Mesenchymal stem cell (in vitro differentiated cells and primary cell): ENCODE measurements at regions not wholly inside any gene's neighbourhood (a gene's known extent, or its start where the extent isn't known, plus 50 kb on each side); places are given as distances from the start of the nearest gene placed in this dataset.

ENCODE experiments used
- DNase-seq: peaks from one replicate; pipeline ENCODE4 v3.0.0-alpha.2; 2013
- H2AFZ ChIP-seq: one replicate; pipeline ENCODE4 v1.6.1; 2013; ENCODE audit warnings: low read depth, mild to moderate bottlenecking, control low read depth, inconsistent platforms, low read length, moderate library complexity
- H2AK5ac ChIP-seq: 2 replicates; pipeline ENCODE4 v1.6.1; 2013; ENCODE audit warnings: low read length, moderate library complexity, mild to moderate bottlenecking, inconsistent platforms; ENCODE audit not compliant: severe bottlenecking
- H2BK120ac ChIP-seq: one replicate; pipeline ENCODE4 v1.6.1; 2013; ENCODE audit warnings: low read depth, mild to moderate bottlenecking, inconsistent platforms, low read length, moderate library complexity
- H2BK12ac ChIP-seq, 2 experiments: one replicate each; pipeline ENCODE4 v1.6.1; 2013; ENCODE audit warnings: inconsistent platforms in 2 of 2, low read length in 2 of 2, mild to moderate bottlenecking in 2 of 2, moderate library complexity in 2 of 2, control low read depth in 1 of 2
- H2BK15ac ChIP-seq: one replicate; pipeline ENCODE4 v1.6.1; 2013; ENCODE audit warnings: mild to moderate bottlenecking, low read depth, inconsistent platforms; ENCODE audit not compliant: poor library complexity, severe bottlenecking
- H2BK5ac ChIP-seq: 2 replicates; pipeline ENCODE4 v1.6.1; 2013; ENCODE audit warnings: low read depth, mild to moderate bottlenecking, low read length, control low read depth, inconsistent platforms; ENCODE audit not compliant: poor library complexity, severe bottlenecking
- H3K14ac ChIP-seq, 2 experiments: one replicate each; pipeline ENCODE4 v1.6.1; 2013; ENCODE audit warnings: inconsistent platforms in 2 of 2, low read length in 2 of 2, control low read depth in 1 of 2, mild to moderate bottlenecking in 1 of 2, moderate library complexity in 1 of 2
- H3K18ac ChIP-seq, 2 experiments: one replicate each; pipeline ENCODE4 v1.6.1; 2013; ENCODE audit warnings: inconsistent platforms in 2 of 2, low read length in 2 of 2, control low read depth in 1 of 2, low read depth in 1 of 2, mild to moderate bottlenecking in 1 of 2
- H3K23ac ChIP-seq, 2 experiments: one replicate each; pipeline ENCODE4 v1.6.1; 2013; ENCODE audit warnings: inconsistent platforms in 2 of 2, low read length in 2 of 2, mild to moderate bottlenecking in 2 of 2, moderate library complexity in 2 of 2, control low read depth in 1 of 2
- H3K27ac ChIP-seq: 2 replicates; pipeline ENCODE4 v1.5.1; 2013; ENCODE audit warnings: mild to moderate bottlenecking, moderate library complexity, low read length, control low read depth, inconsistent platforms; ENCODE audit not compliant: poor library complexity, severe bottlenecking
- H3K27me3 ChIP-seq, 2 experiments: 2 replicates each; pipeline versions ENCODE4 v1.6.1 to v1.7.0; 2013; ENCODE audit warnings: low read length in 2 of 2, mild to moderate bottlenecking in 2 of 2, moderate library complexity in 2 of 2, control low read depth in 1 of 2, inconsistent platforms in 1 of 2; ENCODE audit not compliant: control insufficient read depth in 1 of 2, insufficient read depth in 1 of 2
- H3K36me3 ChIP-seq, 2 experiments: 2 replicates each; pipeline versions ENCODE4 v1.6.1 to v1.7.0; 2013; ENCODE audit warnings: low read length in 2 of 2, control low read depth in 1 of 2, inconsistent platforms in 1 of 2, low read depth in 1 of 2, mild to moderate bottlenecking in 1 of 2; ENCODE audit not compliant: insufficient read depth in 2 of 2, control insufficient read depth in 1 of 2
- H3K4ac ChIP-seq, 2 experiments: one replicate each; pipeline ENCODE4 v1.6.1; 2013; ENCODE audit warnings: inconsistent platforms in 2 of 2, low read length in 2 of 2, mild to moderate bottlenecking in 2 of 2, moderate library complexity in 2 of 2, control low read depth in 1 of 2, low read depth in 1 of 2
- H3K4me1 ChIP-seq: 2 replicates; pipeline ENCODE4 v1.6.1; 2013; ENCODE audit warnings: low read depth, low read length, control low read depth; ENCODE audit not compliant: control insufficient read depth, insufficient read depth
- H3K4me2 ChIP-seq: 2 replicates; pipeline ENCODE4 v1.6.1; 2013; ENCODE audit warnings: low read length, mild to moderate bottlenecking, inconsistent platforms; ENCODE audit not compliant: poor library complexity, severe bottlenecking
- H3K4me3 ChIP-seq, 2 experiments: 2 replicates each; pipeline versions ENCODE4 v1.5.1 to v1.7.0; 2013; ENCODE audit warnings: low read length in 2 of 2, mild to moderate bottlenecking in 2 of 2, control low read depth in 1 of 2, low read depth in 1 of 2; ENCODE audit not compliant: insufficient read depth in 1 of 2
- H3K79me1 ChIP-seq: replicated peaks from 2 replicates; pipeline ENCODE4 v1.6.1; 2013; ENCODE audit warnings: mild to moderate bottlenecking, control low read depth, low read length, inconsistent platforms; ENCODE audit not compliant: poor library complexity, severe bottlenecking
- H3K9ac ChIP-seq: 2 replicates; pipeline ENCODE4 v1.7.0; 2013; ENCODE audit warnings: mild to moderate bottlenecking, low read length, moderate library complexity
- H3K9me3 ChIP-seq: 2 replicates; pipeline ENCODE4 v1.7.0; 2013; ENCODE audit warnings: mild to moderate bottlenecking, low read length; ENCODE audit not compliant: control insufficient read depth
- H4K8ac ChIP-seq: one replicate; pipeline ENCODE4 v1.6.1; 2013; ENCODE audit warnings: inconsistent platforms, mild to moderate bottlenecking, low read length, moderate library complexity
- H4K91ac ChIP-seq: one replicate; pipeline ENCODE4 v1.6.1; 2013; ENCODE audit warnings: mild to moderate bottlenecking, low read length, inconsistent platforms
- whole genome bisulfite sequencing: methylation state at CpG from one replicate; pipeline ENCODE4 v1.1.7; 2013; ENCODE audit warnings: mixed read lengths; 5-methylcytosine and 5-hydroxymethylcytosine counted together

GRCh38 chr11:19337779-19338178 lies 97.0 kb upstream of the E2F8 start:
- H4K91ac ChIP-seq, result no peak overlapping the region
- DNase-seq, result no peak
- no peak overlapping the region for H2BK120ac ChIP-seq
- 87% methylated on average over 3 of the region's 3 CpGs for WGBS
- H2AFZ ChIP-seq, result no peak overlapping the region
- H4K8ac ChIP-seq, result peak overlapping the region; percentile 0
- H3K9ac ChIP-seq, result no peak overlapping the region
- no peak overlapping the region for H3K4me2 ChIP-seq
- H3K79me1 ChIP-seq, result no peaks in the 10 kb centered on the region
- no peaks in the 10 kb centered on the region for H3K36me3 ChIP-seq
- no peak overlapping the region for H2AK5ac ChIP-seq
- no peak overlapping the region for H3K18ac ChIP-seq
- H3K4me1 ChIP-seq, result no peaks in the 10 kb centered on the region
- H3K27ac ChIP-seq, result no peak overlapping the region
- no peak overlapping the region for H2BK5ac ChIP-seq
- H3K4ac ChIP-seq, result no peak overlapping the region
- no peaks in the 10 kb centered on the region for H3K9me3 ChIP-seq
- no peak overlapping the region for H3K23ac ChIP-seq
- H3K14ac ChIP-seq, result no peak overlapping the region
- H2BK12ac ChIP-seq, result no peak overlapping the region
- H2BK15ac ChIP-seq, result no peak overlapping the region
- H3K4me3 ChIP-seq, result no peak overlapping the region
- peaks cover 54% of the 10 kb centered on the region in 2 experiments for H3K27me3 ChIP-seq

DNA sequence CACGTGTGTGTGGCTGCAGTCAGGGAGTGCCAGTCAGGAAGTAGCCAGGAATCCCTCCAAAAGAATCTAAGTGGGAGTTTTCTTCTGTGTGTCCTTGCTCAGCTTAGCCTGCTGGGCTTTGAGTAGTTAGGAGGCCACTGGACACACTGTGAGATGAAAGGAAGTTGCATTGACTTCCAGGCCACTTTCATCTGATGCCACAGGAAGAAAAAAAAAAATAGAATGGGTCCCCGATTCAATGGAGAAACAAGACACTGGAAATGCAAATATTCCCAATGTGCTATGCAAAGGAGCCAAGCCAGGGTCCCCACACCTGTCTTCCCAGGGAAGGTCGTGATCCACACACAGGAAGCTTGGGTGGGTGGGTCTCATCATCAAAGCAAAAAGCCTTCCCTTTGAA lies 95.6 kb upstream of the E2F8 start:
- Histone ChIP-seq H2BK12ac (no peak overlapping the region), H3K14ac (no peak overlapping the region), H3K27me3 (peaks cover 40 to 53% of the 10 kb centered on the region in 2 experiments), H3K9ac (no peak overlapping the region), H3K23ac (no peak overlapping the region), H3K79me1 (no peaks in the 10 kb centered on the region), H3K36me3 (no peaks in the 10 kb centered on the region), H3K18ac (no peak overlapping the region), H3K4me2 (no peak overlapping the region), H4K91ac (no peak overlapping the region), H2BK15ac (no peak overlapping the region), H3K4me1 (no peaks in the 10 kb centered on the region), H2AFZ (no peak overlapping the region), H2BK5ac (no peak overlapping the region), H3K4me3 (no peak overlapping the region), H4K8ac (no peak overlapping the region), H3K9me3 (no peaks in the 10 kb centered on the region), H3K4ac (no peak overlapping the region), H3K27ac (no peak overlapping the region), H2BK120ac (no peak overlapping the region), H2AK5ac (no peak overlapping the region)
- no peak for DNase-seq
- 75% methylated on average over 3 of the region's 3 CpGs for WGBS

GRCh38 chr11:19332476-19332875 lies 91.7 kb upstream of the E2F8 start:
- Histone ChIP-seq H3K4me3 (no peak overlapping the region), H2BK5ac (no peak overlapping the region), H3K4me1 (no peaks in the 10 kb centered on the region), H4K91ac (no peak overlapping the region), H3K4me2 (no peak overlapping the region), H3K27ac (no peak overlapping the region), H3K79me1 (no peaks in the 10 kb centered on the region), H3K9me3 (no peaks in the 10 kb centered on the region), H2AK5ac (no peak overlapping the region), H3K14ac (no peak overlapping the region), H3K23ac (no peak overlapping the region), H2BK12ac (no peak overlapping the region), H2BK15ac (no peak overlapping the region), H3K9ac (no peak overlapping the region), H3K36me3 (no peaks in the 10 kb centered on the region), H2AFZ (no peak overlapping the region), H2BK120ac (no peak overlapping the region), H3K4ac (no peak overlapping the region), H4K8ac (no peak overlapping the region), H3K27me3 (peaks cover 17 to 61% of the 10 kb centered on the region in 2 experiments), H3K18ac (no peak overlapping the region)
- whole genome bisulfite sequencing, result 91% methylated on average over 2 of the region's 2 CpGs
- no peak for DNase-seq

- no peaks in the 10 kb centered on the region for H3K9me3 ChIP-seq
- H3K23ac ChIP-seq, result no peak overlapping the region
- no peak for DNase-seq
- H3K14ac ChIP-seq, result no peak overlapping the region
- peaks cover 17 to 58% of the 10 kb centered on the region in 2 experiments for H3K27me3 ChIP-seq
- no peak overlapping the region for H3K27ac ChIP-seq
- 7% methylated on average over 2 of the region's 2 CpGs for WGBS
- no peak overlapping the region for H3K4me3 ChIP-seq
- H3K4me1 ChIP-seq, result no peaks in the 10 kb centered on the region
- no peak overlapping the region for H2AK5ac ChIP-seq
- H2BK12ac ChIP-seq, result no peak overlapping the region
- no peak overlapping the region for H2BK120ac ChIP-seq
- no peak overlapping the region for H2BK15ac ChIP-seq
- H2AFZ ChIP-seq, result no peak overlapping the region
- no peak overlapping the region for H2BK5ac ChIP-seq
- H4K91ac ChIP-seq, result no peak overlapping the region
- no peak overlapping the region for H4K8ac ChIP-seq
- H3K4me2 ChIP-seq, result no peak overlapping the region
- H3K36me3 ChIP-seq, result no peaks in the 10 kb centered on the region
- no peak overlapping the region for H3K4ac ChIP-seq
- no peak overlapping the region for H3K9ac ChIP-seq
- no peaks in the 10 kb centered on the region for H3K79me1 ChIP-seq
- no peak overlapping the region for H3K18ac ChIP-seq
Measured at GRCh38 chr11:19330416-19330815, 89.7 kb upstream of the E2F8 start.
